GM12874 (cell line): ENCODE measurements at regions not wholly inside any gene's neighbourhood (a gene's known extent, or its start where the extent isn't known, plus 50 kb on each side); places are given as distances from the start of the nearest gene placed in this dataset.

Source experiments
- TF ChIP-seq, protein P1 (sequence below): IDR thresholded peaks from 2 replicates; pipeline ENCODE4 v1.5.1; 2011; ENCODE audit warnings: low read depth, mild to moderate bottlenecking, control low read depth, low read length, moderate library complexity; ENCODE audit not compliant: insufficient read depth

DNA sequence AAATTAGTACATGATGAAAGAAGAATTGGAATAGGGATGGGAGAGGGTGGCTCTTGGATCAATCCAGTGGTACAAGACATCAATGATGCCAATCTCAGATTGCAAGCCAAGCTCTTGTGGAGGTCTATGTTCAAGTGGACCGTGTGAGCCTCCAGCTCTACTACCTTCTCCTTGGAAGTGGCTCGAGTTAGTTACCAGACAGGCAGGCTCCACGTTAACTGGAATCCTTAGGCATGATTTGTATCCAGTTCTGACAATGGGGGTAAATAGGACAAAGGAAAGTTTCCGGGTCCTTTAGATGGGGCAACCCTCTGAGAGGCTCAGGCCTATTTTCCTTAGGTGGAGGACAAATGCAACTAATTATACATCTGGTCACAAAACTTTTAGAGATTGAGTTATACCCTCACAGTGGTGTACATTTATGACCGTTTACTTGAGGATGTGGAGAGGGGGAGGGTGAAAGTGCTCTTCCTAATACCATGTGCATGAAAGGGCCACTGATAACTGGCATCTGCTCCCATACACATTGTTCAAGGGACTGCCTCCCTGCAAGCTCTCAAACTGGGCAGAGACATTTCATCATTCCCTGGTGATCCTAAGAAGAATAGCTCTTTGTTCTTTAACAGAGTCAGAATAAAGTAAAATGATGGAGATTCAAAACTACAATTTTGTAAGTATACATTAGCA lies 180.2 kb downstream of the SOCS6 start:
- TF ChIP-seq, protein P1, sequence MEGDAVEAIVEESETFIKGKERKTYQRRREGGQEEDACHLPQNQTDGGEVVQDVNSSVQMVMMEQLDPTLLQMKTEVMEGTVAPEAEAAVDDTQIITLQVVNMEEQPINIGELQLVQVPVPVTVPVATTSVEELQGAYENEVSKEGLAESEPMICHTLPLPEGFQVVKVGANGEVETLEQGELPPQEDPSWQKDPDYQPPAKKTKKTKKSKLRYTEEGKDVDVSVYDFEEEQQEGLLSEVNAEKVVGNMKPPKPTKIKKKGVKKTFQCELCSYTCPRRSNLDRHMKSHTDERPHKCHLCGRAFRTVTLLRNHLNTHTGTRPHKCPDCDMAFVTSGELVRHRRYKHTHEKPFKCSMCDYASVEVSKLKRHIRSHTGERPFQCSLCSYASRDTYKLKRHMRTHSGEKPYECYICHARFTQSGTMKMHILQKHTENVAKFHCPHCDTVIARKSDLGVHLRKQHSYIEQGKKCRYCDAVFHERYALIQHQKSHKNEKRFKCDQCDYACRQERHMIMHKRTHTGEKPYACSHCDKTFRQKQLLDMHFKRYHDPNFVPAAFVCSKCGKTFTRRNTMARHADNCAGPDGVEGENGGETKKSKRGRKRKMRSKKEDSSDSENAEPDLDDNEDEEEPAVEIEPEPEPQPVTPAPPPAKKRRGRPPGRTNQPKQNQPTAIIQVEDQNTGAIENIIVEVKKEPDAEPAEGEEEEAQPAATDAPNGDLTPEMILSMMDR = no peak

DNA sequence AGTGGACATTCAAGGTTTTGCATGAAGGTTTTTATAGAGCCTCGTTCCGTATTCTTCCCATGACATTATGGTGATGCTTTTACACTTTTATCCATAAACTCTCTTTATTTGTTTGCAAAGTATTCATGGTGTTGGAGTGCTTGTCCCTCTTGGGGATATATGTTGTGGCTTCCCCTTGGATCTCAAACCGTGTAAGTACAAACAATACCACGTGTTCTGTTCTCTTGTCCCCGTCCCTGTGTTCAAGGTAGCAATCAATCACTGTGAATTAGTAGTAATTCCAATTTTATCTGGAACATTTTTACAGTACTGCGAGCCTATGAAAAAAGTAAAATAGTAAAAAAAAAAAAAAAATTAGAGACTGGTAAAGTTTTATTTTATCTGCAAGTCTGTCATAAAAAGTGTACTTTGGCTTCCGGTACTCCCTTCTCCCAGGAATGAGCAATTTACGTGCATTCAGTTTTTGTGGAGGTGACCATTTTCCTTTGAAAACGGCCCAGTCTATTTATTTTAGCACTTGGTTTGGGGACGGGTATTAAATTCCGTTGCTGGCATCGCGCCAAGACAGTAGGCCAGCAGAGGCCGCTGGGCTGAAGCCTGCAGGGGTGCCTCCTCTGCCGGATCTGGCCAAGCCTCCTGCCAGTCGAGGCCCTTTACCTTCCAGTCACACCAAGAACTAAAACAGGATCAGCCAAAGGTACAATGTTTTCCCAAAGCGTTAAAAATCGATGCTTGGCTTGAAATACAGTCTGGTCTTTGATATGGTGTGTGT lies 175.7 kb downstream of the SOCS6 start:
- TF ChIP-seq, protein P1 = no peak

DNA sequence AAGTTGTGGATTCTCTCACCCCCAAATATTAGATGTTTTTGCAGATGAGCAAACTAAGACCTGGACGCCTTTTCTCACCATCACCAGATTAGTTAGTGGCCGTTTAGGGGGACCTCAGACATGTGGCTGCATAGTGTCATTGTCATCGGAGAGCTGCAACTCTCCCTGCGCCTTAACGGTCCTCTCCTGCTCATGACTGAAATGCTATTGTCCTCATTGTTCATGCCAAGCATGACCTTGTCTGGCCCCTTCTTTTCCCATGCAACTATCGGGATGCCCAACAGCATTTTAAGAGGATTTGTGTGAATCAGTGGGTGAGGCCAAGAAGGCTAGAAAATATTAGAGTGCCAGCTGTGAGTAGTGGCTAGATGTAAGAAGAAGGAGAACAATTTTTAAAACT lies 174.2 kb downstream of the SOCS6 start:
- TF ChIP-seq, protein P1 = no peak

DNA sequence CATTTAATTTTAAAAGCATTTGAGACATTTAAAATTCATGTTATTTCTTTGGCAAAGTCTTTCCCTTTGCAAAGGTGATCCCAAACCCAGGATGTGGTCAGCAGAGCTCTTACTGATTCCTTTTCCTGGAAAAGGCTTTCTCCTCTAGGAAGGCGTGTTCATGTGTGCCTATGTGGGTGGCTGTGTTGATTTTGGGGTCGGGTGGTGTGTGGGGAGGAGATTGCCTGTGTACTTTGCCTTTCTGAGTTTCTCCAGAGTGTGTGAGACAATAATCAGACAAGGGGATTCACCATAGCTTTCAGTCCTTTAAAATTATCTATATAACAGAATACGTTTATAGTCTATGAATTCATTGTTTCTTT lies 173.2 kb downstream of the SOCS6 start:
- TF ChIP-seq, protein P1 = no peak

DNA sequence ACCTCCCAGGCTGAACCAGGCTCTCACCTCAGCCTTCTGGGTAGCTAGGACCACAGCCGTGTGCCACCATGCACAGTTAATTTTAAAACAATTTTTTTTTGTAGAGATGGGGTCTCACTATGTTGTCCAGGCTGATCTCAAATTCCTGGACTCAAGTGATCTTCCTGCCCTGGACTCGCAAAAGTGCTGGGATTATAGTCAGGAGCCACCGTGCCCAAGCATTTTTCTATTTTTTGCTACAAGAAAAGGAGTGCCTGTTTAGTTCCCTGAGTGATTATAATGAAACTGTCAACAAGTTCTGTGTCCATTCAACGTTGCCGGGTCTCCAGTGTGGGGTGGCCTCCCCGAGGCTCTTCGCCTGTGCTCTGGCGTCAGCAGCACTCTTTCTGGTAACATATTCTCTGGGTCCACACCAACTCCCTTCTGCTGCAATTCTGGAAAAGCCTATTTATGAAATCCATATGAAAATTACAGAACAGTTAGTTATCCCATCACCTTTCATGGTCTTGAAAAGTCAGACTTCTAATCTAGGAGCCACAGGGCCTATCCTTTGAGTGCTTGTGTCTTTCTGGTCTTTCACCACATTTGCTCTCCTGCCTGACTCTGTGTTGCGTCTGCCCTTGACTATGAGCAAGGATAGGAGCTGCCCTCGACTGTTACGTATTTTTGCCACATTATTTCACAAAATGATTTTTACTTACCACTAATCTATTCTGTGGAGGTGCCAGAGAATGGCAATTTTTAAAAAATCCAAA lies 172.7 kb downstream of the SOCS6 start:
- TF ChIP-seq, protein P1 = no peak

DNA sequence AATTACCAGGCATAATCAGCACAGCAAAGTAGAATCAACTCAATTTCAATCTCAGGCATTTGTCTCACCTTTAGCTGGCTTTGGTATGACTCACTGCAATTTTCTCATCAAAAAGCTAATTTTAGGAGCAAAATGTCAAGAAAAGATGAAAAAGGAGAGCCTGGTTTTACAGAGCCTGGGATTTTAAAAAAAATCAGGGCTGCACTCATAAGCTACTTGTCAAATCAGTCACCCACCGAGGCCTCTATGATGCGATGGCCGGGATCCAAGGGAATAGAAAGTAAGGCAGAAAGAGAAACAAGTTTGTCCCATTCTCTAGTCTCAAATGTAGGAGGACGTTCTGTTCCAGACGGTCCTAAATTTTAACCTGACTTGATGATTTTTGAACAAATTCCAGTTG lies 170.9 kb downstream of the SOCS6 start:
- TF ChIP-seq, protein P1 = no peak

DNA sequence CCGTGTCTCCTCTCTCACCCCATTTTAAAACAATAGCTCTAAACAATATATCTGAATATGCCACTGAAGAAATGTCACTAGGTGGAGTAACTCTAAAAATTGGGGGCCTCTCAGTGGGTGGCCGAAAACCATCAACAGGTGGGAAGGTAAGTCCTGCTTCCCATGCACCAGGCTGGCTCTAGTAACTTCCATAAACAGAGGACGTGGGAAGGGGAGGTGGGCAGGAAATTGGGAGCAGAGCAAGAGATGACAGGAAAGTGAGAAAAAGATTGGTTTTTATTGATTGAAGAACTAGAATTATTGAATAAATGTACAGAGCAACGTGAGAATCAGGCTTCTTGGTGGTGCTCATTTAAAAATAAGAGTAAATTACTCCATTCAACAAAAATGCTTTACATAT lies 170.4 kb downstream of the SOCS6 start:
- TF ChIP-seq, protein P1 = no peak
